H1 (cell line): ENCODE measurements at regions not wholly inside any gene's neighbourhood (a gene's known extent, or its start where the extent isn't known, plus 50 kb on each side); places are given as distances from the start of the nearest gene placed in this dataset.

ENCODE experiments used
- CTCF ChIA-PET: fragments of 300-600 bp; sonication (Branson Sonifier 250); formaldehyde crosslinking; loops from one replicate; lab custom pipeline; 2021; ENCODE audit not compliant: partially characterized antibody; lab: Charles Lee
- POLR2A ChIA-PET: fragments of 300-600 bp; sonication (Branson Sonifier 250); formaldehyde crosslinking; loops from one replicate; lab custom pipeline; 2021; ENCODE audit warnings: inconsistent platforms; ENCODE audit not compliant: partially characterized antibody; lab: Charles Lee
- DNase-seq, 2 experiments: peaks; one replicate each; pipeline versions ENCODE4 v3.0.0 to v3.0.0-alpha.2; 2010 to 2022; ENCODE audit warnings: low spot score in 2 of 2, low read depth in 1 of 2, mixed read lengths in 1 of 2
- FAIRE-seq: peaks from 2 replicates; lab custom pipeline; 2011; peaks lifted over from hg19 to GRCh38; lab: Jason Lieb, UNC
- H2AFZ ChIP-seq: 2 replicates; pipeline ENCODE4 v1.8.1; 2012; ENCODE audit warnings: low read length, inconsistent platforms
- H2AK5ac ChIP-seq: 2 replicates; pipeline ENCODE4 v1.6.1; 2013; ENCODE audit warnings: low read depth, low read length
- H2BK120ac ChIP-seq: replicated peaks from 2 replicates; pipeline ENCODE3; 2013; ENCODE audit warnings: low read depth, low read length, inconsistent platforms
- H2BK12ac ChIP-seq: 2 replicates; pipeline ENCODE4 v1.6.1; 2013; ENCODE audit warnings: low read depth, low read length
- H2BK15ac ChIP-seq: 2 replicates; pipeline ENCODE4 v1.6.1; 2013; ENCODE audit warnings: low read length
- H2BK20ac ChIP-seq: 2 replicates; pipeline ENCODE4 v1.6.1; 2013; ENCODE audit warnings: low read length
- H2BK5ac ChIP-seq: 2 replicates; pipeline ENCODE4 v1.6.1; 2013; ENCODE audit warnings: low read depth, low read length
- H3K14ac ChIP-seq: 2 replicates; pipeline ENCODE4 v1.6.1; 2013; ENCODE audit warnings: inconsistent platforms; ENCODE audit not compliant: insufficient read length
- H3K18ac ChIP-seq: 2 replicates; pipeline ENCODE4 v1.6.1; 2013; ENCODE audit warnings: low read length; ENCODE audit errors: extremely low read depth
- H3K23ac ChIP-seq: 2 replicates; pipeline ENCODE4 v1.6.1; 2013; ENCODE audit warnings: inconsistent platforms; ENCODE audit not compliant: insufficient read length
- H3K23me2 ChIP-seq: 2 replicates; pipeline ENCODE4 v1.6.1; 2013; ENCODE audit warnings: low read depth, low read length
- H3K27ac ChIP-seq: 2 replicates; pipeline ENCODE4 v1.6.1; 2011; ENCODE audit warnings: low read depth, low read length, inconsistent platforms
- H3K27me3 ChIP-seq, 4 experiments: replicated peaks in 1 of 4; 1 replicate in 1 of 4; 2 replicates in 3 of 4; pipeline versions ENCODE4 v1.6.1 to v1.8.1; 2011 to 2013; ENCODE audit warnings: low read length in 3 of 4, mild to moderate bottlenecking in 3 of 4, inconsistent platforms in 2 of 4, mixed read lengths in 2 of 4, moderate library complexity in 1 of 4; ENCODE audit not compliant: control insufficient read depth in 3 of 4, insufficient read depth in 3 of 4; ENCODE audit errors: extremely low read depth in 1 of 4
- H3K36me3 ChIP-seq, 4 experiments: 2 replicates each; pipeline versions ENCODE4 v1.6.1 to v1.8.1; 2011 to 2013; ENCODE audit warnings: mild to moderate bottlenecking in 4 of 4, low read length in 3 of 4, moderate library complexity in 2 of 4, control low read depth in 1 of 4, inconsistent platforms in 1 of 4; ENCODE audit not compliant: insufficient read depth in 4 of 4, control insufficient read depth in 2 of 4
- H3K4ac ChIP-seq: replicated peaks from 2 replicates; pipeline ENCODE3; 2013; ENCODE audit warnings: low read length, low read depth, mixed read lengths, inconsistent platforms; ENCODE audit not compliant: insufficient read length
- H3K4me1 ChIP-seq, 4 experiments: replicated peaks in 1 of 4; 1 replicate in 1 of 4; 2 replicates in 3 of 4; pipeline versions ENCODE4 v1.6.1 to v1.8.1; 2011 to 2013; ENCODE audit warnings: low read length in 3 of 4, inconsistent platforms in 2 of 4, mixed read lengths in 1 of 4; ENCODE audit not compliant: insufficient read depth in 4 of 4, control insufficient read depth in 3 of 4
- H3K4me2 ChIP-seq, 2 experiments: 2 replicates each; pipeline versions ENCODE4 v1.6.1 to v1.8.1; 2011 to 2013; ENCODE audit warnings: low read depth in 2 of 2, low read length in 2 of 2, control low read depth in 1 of 2, inconsistent platforms in 1 of 2, mild to moderate bottlenecking in 1 of 2; ENCODE audit not compliant: insufficient read depth in 1 of 2
- H3K4me3 ChIP-seq, 4 experiments: fragments of 200-600, 300-600 bp in 1 of 4; sonication (generic), shearing (Covaris generic), sonication (Bioruptor Twin) in 1 of 4; 2 replicates each; pipeline versions ENCODE4 v1.5.1 to v1.8.1; 2011 to 2016; ENCODE audit warnings: low read length in 4 of 4, low read depth in 3 of 4, control low read depth in 2 of 4, inconsistent platforms in 2 of 4, mild to moderate bottlenecking in 2 of 4, mixed read lengths in 1 of 4, moderate library complexity in 1 of 4; ENCODE audit not compliant: insufficient read depth in 2 of 4; ENCODE audit errors: extremely low read depth in 1 of 4
- H3K56ac ChIP-seq: replicated peaks from 2 replicates; pipeline ENCODE3; 2013; ENCODE audit warnings: low read depth, mild to moderate bottlenecking, mixed read lengths, low read length, inconsistent platforms; ENCODE audit not compliant: insufficient read length
- H3K79me1 ChIP-seq: 2 replicates; pipeline ENCODE4 v1.6.1; 2013; ENCODE audit warnings: low read depth, low read length, control low read depth
- H3K79me2 ChIP-seq, 2 experiments: 2 replicates each; pipeline versions ENCODE4 v1.6.1 to v1.8.1; 2012 to 2013; ENCODE audit warnings: low read length in 2 of 2, mild to moderate bottlenecking in 2 of 2, inconsistent platforms in 1 of 2; ENCODE audit not compliant: insufficient read depth in 2 of 2, control insufficient read depth in 1 of 2
- H3K9ac ChIP-seq, 4 experiments: replicated peaks in 1 of 4; 1 replicate in 1 of 4; 2 replicates in 3 of 4; pipeline versions ENCODE4 v1.6.1 to v1.8.1; 2011 to 2013; ENCODE audit warnings: low read depth in 3 of 4, low read length in 3 of 4, control low read depth in 2 of 4, mild to moderate bottlenecking in 2 of 4, moderate library complexity in 2 of 4, inconsistent platforms in 1 of 4; ENCODE audit errors: extremely low read depth in 1 of 4
- H3K9me3 ChIP-seq, 2 experiments: 2 replicates each; pipeline versions ENCODE4 v1.6.1 to v1.8.1; 2012 to 2013; ENCODE audit warnings: mild to moderate bottlenecking in 2 of 2, moderate library complexity in 2 of 2, control low read depth in 1 of 2, inconsistent platforms in 1 of 2, low read depth in 1 of 2, low read length in 1 of 2, mixed read lengths in 1 of 2; ENCODE audit not compliant: insufficient read depth in 2 of 2
- H4K20me1 ChIP-seq, 2 experiments: replicated peaks in 1 of 2; 2 replicates each; pipeline versions ENCODE3 to v1.8.1; 2011 to 2013; ENCODE audit warnings: inconsistent platforms in 2 of 2, low read length in 2 of 2, mild to moderate bottlenecking in 1 of 2; ENCODE audit not compliant: insufficient read depth in 2 of 2, control insufficient read depth in 1 of 2
- H4K5ac ChIP-seq: 2 replicates; pipeline ENCODE4 v1.6.1; 2013; ENCODE audit warnings: low read length, low read depth, mixed read lengths, inconsistent platforms; ENCODE audit not compliant: insufficient read length
- H4K8ac ChIP-seq: 2 replicates; pipeline ENCODE4 v1.8.0; 2013; ENCODE audit warnings: mild to moderate bottlenecking, moderate library complexity, low read length, inconsistent platforms; ENCODE audit not compliant: insufficient read depth; ENCODE audit errors: extremely low read depth
- H4K91ac ChIP-seq: replicated peaks from 2 replicates; pipeline ENCODE3; 2013; ENCODE audit warnings: low read length, mixed read lengths, inconsistent platforms; ENCODE audit not compliant: insufficient read length
- JUN ChIP-seq: IDR thresholded peaks from 2 replicates; pipeline ENCODE4 v1.6.1; 2011; ENCODE audit warnings: low read depth, mild to moderate bottlenecking, improper control_type of control experiment, low read length
- WGBS, 2 experiments: shearing (Covaris generic) in 1 of 2; methylation state at CpG; one replicate each; pipeline versions ENCODE4 v1.1.6 to v1.1.7; 2013 to 2015; ENCODE audit warnings: low lambda C conversion rate in 2 of 2, mixed read lengths in 2 of 2, inconsistent platforms in 1 of 2, low coverage in 1 of 2, missing lambda C conversion rate in 1 of 2; ENCODE audit not compliant: insufficient replicate concordance in 2 of 2, insufficient coverage in 1 of 2, insufficient read length in 1 of 2; ENCODE audit errors: extremely low coverage in 1 of 2, missing lambda C conversion rate in 1 of 2; 5-methylcytosine and 5-hydroxymethylcytosine counted together

DNA sequence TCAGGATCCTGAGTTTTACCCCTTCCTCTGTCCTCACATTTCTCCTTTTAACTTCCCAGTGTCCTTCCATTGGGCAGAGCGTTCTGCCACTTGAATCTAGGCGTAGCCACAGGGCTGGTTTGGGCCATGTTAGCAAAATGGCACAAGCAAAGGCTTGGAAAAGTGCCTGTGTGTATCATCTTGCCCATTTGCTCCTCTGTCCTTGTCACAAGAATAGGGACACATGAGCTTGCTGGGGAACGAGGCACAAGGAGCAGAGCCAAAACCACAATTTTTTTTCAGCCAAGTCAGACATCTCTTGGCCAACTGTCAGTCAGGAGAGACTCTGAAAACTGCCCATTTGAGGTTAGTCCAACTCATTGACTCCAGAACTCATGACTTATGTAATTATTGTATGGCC is 285.2 kb downstream of the ZNF248 start:
- POLR2A ChIA-PET, result no interaction called here
- 61% methylated on average over 3 of the region's 3 CpGs; no CpG with 5 or more reads in 1 of the 2 experiments for WGBS, 2 experiments
- Histone ChIP-seq H3K4me1 (no peaks in the 10 kb centered on the region), H2BK12ac (no peak overlapping the region), H2AFZ (no peak overlapping the region), H3K14ac (no peak overlapping the region), H2BK15ac (no peak overlapping the region), H3K23ac (no peak overlapping the region), H4K8ac (no peak overlapping the region), H3K79me2 (no peaks in the 10 kb centered on the region), H2BK120ac (no peak overlapping the region), H3K23me2 (no peaks in the 10 kb centered on the region), H3K27me3 (no peaks in the 10 kb centered on the region), H4K5ac (no peak overlapping the region), H2BK20ac (no peak overlapping the region), H3K36me3 (no peaks in the 10 kb centered on the region), H3K4ac (no peak overlapping the region), H3K9me3 (peaks cover 52 to 56% of the 10 kb centered on the region in 2 experiments), H4K91ac (no peak overlapping the region), H2AK5ac (no peak overlapping the region), H3K56ac (no peak overlapping the region), H4K20me1 (no peaks in the 10 kb centered on the region), H3K27ac (no peak overlapping the region), H3K9ac (no peak overlapping the region), H3K4me2 (no peak overlapping the region), H3K4me3 (no peak overlapping the region), H3K18ac (no peak overlapping the region), H3K79me1 (no peaks in the 10 kb centered on the region), H2BK5ac (no peak overlapping the region)
- no peak for DNase-seq
- FAIRE-seq, result no peak
- CTCF ChIA-PET, result no interaction called here
- TF ChIP-seq JUN, result no peak
